Small intestine (tissue), 7 donors: ENCODE measurements at regions not wholly inside any gene's neighbourhood (a gene's known extent, or its start where the extent isn't known, plus 50 kb on each side); places are given as distances from the start of the nearest gene placed in this dataset.

Experiments used
- DNase-seq, 2 donors: peaks; one replicate each; pipeline versions ENCODE4 v3.0.0 to v3.0.0-alpha.2; 2013
- FAIRE-seq: peaks from 2 replicates; lab custom pipeline; 2012; peaks lifted over from hg19 to GRCh38; lab: Jason Lieb, UNC
- H3K27ac ChIP-seq, 3 donors: one replicate each; pipeline ENCODE4 v1.5.1; 2013; ENCODE audit warnings: low read length in 2 of 3, mild to moderate bottlenecking in 2 of 3, control low read depth in 1 of 3, inconsistent platforms in 1 of 3, low read depth in 1 of 3, moderate library complexity in 1 of 3
- H3K27me3 ChIP-seq, 3 donors: one replicate each; pipeline ENCODE4 v1.6.1; 2013; ENCODE audit warnings: low read length in 3 of 3, inconsistent platforms in 1 of 3; ENCODE audit not compliant: control insufficient read depth in 3 of 3, insufficient read depth in 3 of 3
- H3K36me3 ChIP-seq, 3 donors: one replicate each; pipeline ENCODE4 v1.6.1; 2013; ENCODE audit warnings: low read length in 3 of 3, inconsistent platforms in 1 of 3, low read depth in 1 of 3, mild to moderate bottlenecking in 1 of 3, moderate library complexity in 1 of 3; ENCODE audit not compliant: control insufficient read depth in 3 of 3, insufficient read depth in 2 of 3
- H3K4me1 ChIP-seq, 3 donors: one replicate each; pipeline ENCODE4 v1.6.1; 2013; ENCODE audit warnings: low read length in 2 of 3, inconsistent platforms in 1 of 3, low read depth in 1 of 3, mild to moderate bottlenecking in 1 of 3, moderate library complexity in 1 of 3; ENCODE audit not compliant: control insufficient read depth in 3 of 3, insufficient read depth in 2 of 3
- H3K4me3 ChIP-seq, 3 donors: one replicate each; pipeline ENCODE4 v1.5.1; 2013; ENCODE audit warnings: low read length in 3 of 3, control low read depth in 1 of 3, inconsistent platforms in 1 of 3, low read depth in 1 of 3, mild to moderate bottlenecking in 1 of 3, moderate library complexity in 1 of 3
- H3K9me3 ChIP-seq, 2 donors: one replicate each; pipeline ENCODE4 v1.6.1; 2013; ENCODE audit warnings: low read depth in 1 of 2, low read length in 1 of 2; ENCODE audit not compliant: control insufficient read depth in 2 of 2, insufficient read depth in 1 of 2
- WGBS, 3 donors: extraction: QIAGEN DNeasy Blood & Tissue Kit; methylation state at CpG; one replicate each; pipeline ENCODE4 v1.1.7; 2013; 5-methylcytosine and 5-hydroxymethylcytosine counted together
- donor health status: healthy with polysubstance abuse.
- donor health status: control.
- donor health status: control.
- donor health status: Bipolar disorder and iron deficiency.
- donor health status: healthy.

DNA sequence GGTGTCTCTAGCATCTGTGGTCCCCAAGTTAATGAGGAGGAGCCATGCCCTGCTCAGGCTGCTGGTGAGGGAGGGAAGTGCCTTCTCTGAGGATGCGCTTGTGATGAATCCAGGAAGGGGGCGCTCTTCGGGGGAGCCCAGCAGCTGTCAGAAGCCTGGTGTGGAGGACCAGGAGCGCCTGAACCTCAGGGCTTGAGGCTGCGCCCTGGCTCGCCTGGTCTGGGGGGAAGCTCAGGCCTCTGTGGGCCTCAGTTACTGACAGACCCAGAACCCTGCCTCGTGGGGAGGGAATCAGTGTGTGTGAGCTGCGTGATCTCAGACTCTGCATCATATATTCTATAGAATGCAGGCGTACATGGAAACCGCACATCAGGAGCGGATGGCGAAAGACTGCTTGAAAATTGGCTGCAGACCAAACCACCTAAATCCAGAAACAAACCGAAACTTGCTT, 126.1 kb downstream of the SEC14L1 start:
- Histone ChIP-seq H3K9me3 (no peaks in the 10 kb centered on the region), H3K4me3 (no peak overlapping the region), H3K27ac (no peak overlapping the region), H3K4me1 (no peaks in the 10 kb centered on the region), H3K36me3 (no peaks in the 10 kb centered on the region), H3K27me3 (no peaks in the 10 kb centered on the region)
- DNase-seq (no peak), FAIRE-seq (no peak)
- 77 to 87% (median 80%) methylated on average over 13 of the region's 13 CpGs for WGBS, 3 donors

DNA sequence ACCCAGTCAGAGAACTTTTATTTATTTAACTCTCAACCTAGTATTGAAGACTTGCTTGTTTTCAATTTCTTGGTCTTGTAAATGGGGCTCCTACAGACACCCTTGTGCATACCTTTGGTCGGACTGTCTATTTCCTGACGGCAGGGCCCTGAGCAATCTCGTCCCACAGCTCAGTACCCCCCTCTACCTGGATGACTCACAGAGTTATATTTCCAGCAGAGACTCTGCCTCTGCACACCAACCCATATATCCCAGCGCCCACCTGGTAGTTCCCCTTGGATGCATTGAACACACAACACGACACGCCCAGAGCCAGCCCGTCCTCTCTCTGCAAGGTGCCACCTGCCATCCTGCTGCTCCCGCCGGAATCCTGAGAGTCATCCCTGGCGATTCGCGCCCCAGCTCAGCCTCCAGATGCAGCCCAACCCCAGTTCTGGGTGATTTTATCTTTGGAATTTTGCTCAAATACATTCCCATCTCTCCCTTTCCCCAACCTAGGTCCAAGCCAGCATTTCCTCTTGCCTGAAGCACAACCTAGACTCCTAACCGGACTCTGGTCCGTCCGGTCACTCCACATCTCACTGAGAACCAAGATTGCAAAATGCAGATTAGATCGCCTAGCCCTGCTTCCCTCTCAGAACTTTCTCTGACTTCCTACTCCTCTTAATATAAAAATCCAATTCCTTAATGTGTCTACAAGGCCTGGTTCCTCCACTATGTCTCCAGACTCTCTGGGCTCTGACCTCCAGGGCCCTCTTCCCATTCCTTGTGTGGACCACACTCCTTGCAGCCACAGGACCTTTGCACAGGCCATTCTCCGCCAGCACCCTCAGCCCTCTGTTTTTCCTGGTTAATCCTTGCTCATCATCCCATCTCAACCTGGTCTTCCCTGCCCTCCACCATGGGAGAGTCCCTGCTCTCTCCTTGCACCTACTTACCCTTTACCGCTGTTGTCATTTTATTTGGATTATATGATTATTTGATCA, 129.2 kb downstream of the SEC14L1 start:
- DNase-seq (no peak), FAIRE-seq (no peak)
- Histone ChIP-seq H3K27me3 (no peaks in the 10 kb centered on the region), H3K9me3 (peaks cover 0 to 6% of the 10 kb centered on the region in 2 donors), H3K4me3 (no peak overlapping the region), H3K4me1 (no peaks in the 10 kb centered on the region), H3K27ac (no peak overlapping the region), H3K36me3 (no peaks in the 10 kb centered on the region)
- WGBS, 3 donors, result 63 to 82% (median 73%) methylated on average over 18 of the region's 18 CpGs

DNA sequence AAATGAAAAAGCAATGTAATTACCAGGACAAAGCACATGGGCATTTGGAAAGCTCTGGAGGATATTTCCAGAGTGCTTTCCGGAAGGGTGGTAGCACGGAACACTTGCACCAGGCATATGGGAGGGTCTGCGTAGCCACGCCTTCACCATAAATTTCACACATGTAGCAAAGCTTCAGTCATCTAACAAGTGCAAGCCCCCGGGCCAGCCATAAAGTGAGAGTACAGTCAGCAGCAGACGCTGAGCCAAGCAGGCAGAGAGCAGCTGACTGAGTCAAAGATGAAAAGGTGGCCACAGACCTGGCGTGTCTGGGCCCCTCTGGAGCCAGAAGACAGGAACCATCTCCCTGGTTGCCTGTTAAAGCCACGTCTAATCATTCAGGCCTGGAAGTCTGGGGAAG, 130.6 kb downstream of the SEC14L1 start:
- no peaks in the 10 kb centered on the region for H3K27me3 ChIP-seq
- FAIRE-seq, result no peak
- H3K4me1 ChIP-seq, result no peaks in the 10 kb centered on the region
- WGBS, 3 donors, result 81 to 88% (median 88%) methylated on average over 8 of the region's 8 CpGs
- H3K9me3 ChIP-seq, result peaks cover 0 to 6% of the 10 kb centered on the region in 2 donors
- H3K36me3 ChIP-seq, result no peaks in the 10 kb centered on the region
- no peak overlapping the region for H3K4me3 ChIP-seq
- DNase-seq, result no peak
- H3K27ac ChIP-seq, result no peak overlapping the region

DNA sequence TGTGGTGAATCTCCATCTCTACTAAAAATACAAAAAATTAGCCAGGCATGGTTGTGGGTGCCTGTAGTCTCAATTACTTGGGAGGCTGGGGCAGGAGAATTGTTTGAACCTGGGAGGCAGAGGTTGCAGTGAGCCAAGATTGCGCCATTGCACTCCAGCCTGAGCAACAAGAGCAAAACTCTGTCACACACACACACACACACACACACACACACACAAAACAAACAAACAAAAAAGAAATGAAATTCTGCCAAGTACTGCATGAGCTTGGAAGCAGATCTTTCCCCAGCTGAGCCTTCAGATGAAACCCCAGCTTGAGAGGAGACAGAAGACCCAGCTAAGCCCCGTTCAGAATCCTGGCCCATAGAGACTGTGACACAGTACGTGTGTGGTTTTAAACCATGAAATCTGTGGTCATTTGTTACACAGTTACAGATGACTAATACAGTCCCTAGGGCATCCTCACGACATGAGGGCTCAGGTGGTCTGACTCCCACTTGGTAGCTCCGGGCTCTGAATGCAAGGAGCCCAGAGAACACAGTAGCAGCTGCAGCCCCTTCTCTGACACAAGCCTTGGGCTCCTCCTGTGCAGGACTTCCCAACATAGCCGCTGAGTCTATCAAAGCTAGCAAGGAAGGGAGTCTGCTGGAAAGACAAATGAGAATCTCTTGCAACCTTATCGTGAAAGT, 132.8 kb downstream of the SEC14L1 start:
- Histone ChIP-seq H3K27me3 (no peaks in the 10 kb centered on the region), H3K4me1 (no peaks in the 10 kb centered on the region), H3K4me3 (no peak overlapping the region), H3K36me3 (no peaks in the 10 kb centered on the region), H3K9me3 (peaks cover 0 to 6% of the 10 kb centered on the region in 2 donors), H3K27ac (no peak overlapping the region)
- FAIRE-seq, result no peak
- WGBS, 3 donors, result 80 to 87% (median 87%) methylated on average over 7 of the region's 7 CpGs
- no peak for DNase-seq

DNA sequence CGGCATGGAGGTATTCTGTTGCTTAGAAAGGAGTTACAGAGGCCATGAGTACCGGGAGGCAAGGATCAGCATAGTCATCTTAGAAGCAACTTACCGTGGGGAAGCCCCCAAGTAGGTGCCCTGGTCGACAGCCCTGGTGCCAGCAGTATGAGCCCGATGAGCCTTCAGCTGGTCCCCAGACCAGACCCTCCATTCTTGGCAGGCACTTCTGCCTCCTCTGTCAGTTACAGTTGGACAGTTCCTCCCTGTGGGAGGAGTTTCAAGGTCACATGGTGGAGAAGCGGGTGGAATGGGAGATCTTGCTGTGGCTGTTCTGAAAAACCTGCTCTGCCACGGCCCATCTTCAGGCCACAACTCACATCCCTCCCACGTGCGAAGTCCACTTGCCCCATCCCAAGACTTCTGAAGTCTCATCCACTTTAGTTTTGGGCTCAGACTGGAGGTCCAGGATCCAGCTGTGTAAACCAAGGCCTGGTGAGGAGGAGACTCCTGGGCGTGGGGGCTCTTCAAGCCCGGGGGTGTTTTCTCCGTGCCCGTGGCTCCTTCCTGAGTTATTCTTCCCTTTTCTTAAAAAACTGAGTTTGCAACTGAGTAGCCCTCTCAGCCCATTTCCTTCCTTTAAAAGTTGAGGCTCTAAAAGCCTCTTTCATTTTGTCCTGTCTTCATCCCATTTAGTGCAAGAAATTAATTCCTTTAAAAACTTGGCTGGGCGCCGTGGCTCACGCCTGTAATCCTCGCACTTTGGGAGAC, 133.5 kb downstream of the SEC14L1 start:
- no peak overlapping the region for H3K27ac ChIP-seq
- 78 to 88% (median 82%) methylated on average over 17 of the region's 17 CpGs for WGBS, 3 donors
- peaks cover 0 to 6% of the 10 kb centered on the region in 2 donors for H3K9me3 ChIP-seq
- no peaks in the 10 kb centered on the region for H3K27me3 ChIP-seq
- H3K36me3 ChIP-seq, result no peaks in the 10 kb centered on the region
- no peak overlapping the region for H3K4me3 ChIP-seq
- H3K4me1 ChIP-seq, result peaks cover 0 to 1% (median 0%) of the 10 kb centered on the region in 3 donors
- no peak for DNase-seq
- FAIRE-seq, result no peak

DNA sequence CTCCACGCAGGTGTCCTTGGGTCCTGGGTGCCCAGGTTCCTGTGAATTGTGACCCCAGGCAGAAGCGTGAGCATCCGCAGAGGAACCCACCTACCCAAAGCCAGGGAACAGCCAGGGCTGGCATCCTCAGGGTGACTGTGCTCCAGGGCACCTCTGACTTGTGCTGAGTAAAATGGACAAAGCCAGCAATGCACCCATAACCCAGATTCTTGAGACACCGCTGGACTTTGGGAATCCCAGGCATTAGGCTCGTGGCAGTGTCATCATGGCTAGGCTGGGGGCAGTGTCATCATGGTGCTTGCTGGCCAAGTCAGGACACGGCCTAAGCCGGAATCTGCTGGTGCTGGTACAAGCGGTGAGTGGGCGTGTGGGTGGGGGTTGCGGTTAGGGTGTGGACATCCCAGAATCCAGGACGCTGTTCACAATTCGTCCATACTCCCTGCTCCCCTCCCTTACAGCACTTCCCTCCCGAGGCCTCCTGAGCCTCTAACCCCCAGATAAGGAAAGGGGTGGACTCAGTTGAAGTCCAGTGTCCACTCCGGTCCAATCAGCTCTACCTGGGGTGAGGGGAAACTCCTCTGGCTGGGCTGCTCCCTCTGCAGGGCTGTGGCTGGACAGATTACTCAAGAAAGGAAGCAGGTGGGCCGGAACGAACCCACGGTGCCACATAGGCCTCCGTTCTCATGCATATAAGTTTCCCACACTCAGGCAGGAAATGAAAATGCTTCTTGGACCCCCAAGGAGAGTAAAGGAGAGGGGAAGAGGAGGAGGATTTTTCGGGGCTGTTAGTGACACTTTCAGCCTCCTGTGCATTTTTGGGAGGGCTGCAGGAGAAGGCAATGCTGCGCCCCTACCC, 138.9 kb downstream of the SEC14L1 start:
- DNase-seq, result peak; percentile 68 to 84
- Histone ChIP-seq H3K4me3 (peak overlapping the region in 1 of 3 donors; percentile 88), H3K9me3 (no peaks in the 10 kb centered on the region), H3K36me3 (peaks cover 0 to 11% (median 0%) of the 10 kb centered on the region in 3 donors), H3K27ac (peak overlapping the region in 2 of 3 donors; percentile 33 to 48), H3K27me3 (peaks cover 0 to 6% (median 0%) of the 10 kb centered on the region in 3 donors), H3K4me1 (peaks cover 0 to 27% (median 2%) of the 10 kb centered on the region in 3 donors)
- 65 to 75% (median 65%) methylated on average over 20 of the region's 20 CpGs for WGBS, 3 donors
- FAIRE-seq, result no peak

DNA sequence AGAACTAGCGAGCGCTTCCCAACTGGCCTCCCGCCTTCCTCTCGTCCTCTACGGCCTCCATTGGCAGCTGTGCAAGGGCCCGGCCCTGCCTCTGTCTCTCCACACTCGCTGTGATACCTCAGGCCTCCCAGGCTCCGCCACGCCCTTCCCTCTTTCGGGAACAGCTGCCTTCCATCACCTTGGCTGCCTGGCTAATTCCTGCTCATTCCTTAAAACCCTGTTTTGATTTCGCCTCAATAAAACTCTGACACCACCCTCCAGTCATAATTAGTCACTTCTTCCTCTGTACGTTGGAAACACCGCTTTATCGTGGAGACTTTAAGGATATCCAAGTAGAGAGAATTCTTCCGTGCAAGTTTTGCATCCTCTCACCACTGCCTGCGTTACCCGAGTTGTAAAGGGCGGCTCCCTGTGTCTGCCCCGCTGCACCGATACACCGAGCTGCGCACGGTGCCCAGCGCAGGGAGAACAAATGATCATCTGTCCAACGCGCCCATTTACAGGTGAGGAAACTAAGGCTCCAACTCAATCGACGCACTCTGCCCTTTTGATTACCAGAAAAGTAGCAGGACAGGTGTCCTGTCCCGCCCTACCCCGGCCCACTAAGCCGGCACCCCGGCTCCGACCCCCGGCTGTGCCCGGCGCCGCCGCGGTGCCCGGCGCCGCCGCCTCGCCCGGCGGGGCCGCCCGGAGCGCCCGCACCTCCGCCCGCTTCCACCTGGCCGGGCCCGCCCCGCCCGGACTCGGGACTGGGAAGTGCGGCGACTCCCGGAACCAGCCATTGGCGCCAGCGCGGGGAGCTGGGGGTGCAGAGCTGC, 139.7 kb downstream of the SEC14L1 start:
- peak overlapping the region in 2 of 3 donors; percentile 33 to 47 for H3K27ac ChIP-seq
- FAIRE-seq (no peak), DNase-seq (peak; percentile 52 to 63)
- H3K27me3 ChIP-seq, result peaks cover 0 to 6% (median 0%) of the 10 kb centered on the region in 3 donors
- 5 to 15% (median 14%) methylated on average over 33 to 63 of the region's 63 CpGs for WGBS, 3 donors
- H3K36me3 ChIP-seq, result peaks cover 0 to 17% (median 0%) of the 10 kb centered on the region in 3 donors
- H3K9me3 ChIP-seq, result no peaks in the 10 kb centered on the region
- H3K4me1 ChIP-seq, result peaks cover 0 to 35% (median 2%) of the 10 kb centered on the region in 3 donors
- peak overlapping the region; percentile 8 to 88 (median 27) for H3K4me3 ChIP-seq
